ENCODE measurements at regions not wholly inside any gene's neighbourhood (a gene's known extent, or its start where the extent isn't known, plus 50 kb on each side); places are given as distances from the start of the nearest gene placed in this dataset.

- no peak for DNase-seq (ENCODE audit: low read depth)
These were observed 99.5 kb downstream of the FAM76B start for GRCh38 chr11:95690100-95690499.

- no peak for DNase-seq (ENCODE audit: low read depth)
These were observed 100.9 kb downstream of the FAM76B start for GRCh38 chr11:95688501-95689222.

- DNase-seq (ENCODE audit: low read depth): no peak
These were observed 101.6 kb downstream of the FAM76B start for GRCh38 chr11:95688015-95688414.

GRCh38 chr11:95686265-95686664, 103.3 kb downstream of the FAM76B start:
- DNase-seq (ENCODE audit: low read depth): no peak

- no peak for DNase-seq (ENCODE audit: low read depth)
These were observed 104.9 kb downstream of the FAM76B start for GRCh38 chr11:95684701-95685100.

GRCh38 chr11:95684170-95684569, 105.4 kb downstream of the FAM76B start:
- DNase-seq (ENCODE audit: low read depth): no peak

GRCh38 chr11:95682552-95682951, 107.0 kb downstream of the FAM76B start:
- no peak for DNase-seq (ENCODE audit: low read depth)

GRCh38 chr11:95680169-95680929, 109.2 kb downstream of the FAM76B start:
- no peak for DNase-seq (ENCODE audit: low read depth)

- no peak for DNase-seq (ENCODE audit: low read depth)
These were observed 110.6 kb downstream of the FAM76B start for GRCh38 chr11:95678988-95679387.

GRCh38 chr11:95676308-95676707, 113.3 kb downstream of the FAM76B start:
- no peak for DNase-seq (ENCODE audit: low read depth)

- no peak for DNase-seq (ENCODE audit: low read depth)
These were observed 114.0 kb downstream of the FAM76B start for GRCh38 chr11:95675585-95675984.

GRCh38 chr11:95674657-95675358, 114.8 kb downstream of the FAM76B start:
- no peak for DNase-seq (ENCODE audit: low read depth)

- no peak for DNase-seq (ENCODE audit: low read depth)
These were observed 117.8 kb downstream of the FAM76B start for GRCh38 chr11:95671768-95672167.

- no peak for DNase-seq (ENCODE audit: low read depth)
These were observed 121.5 kb downstream of the FAM76B start for GRCh38 chr11:95668131-95668530.

- no peak for DNase-seq (ENCODE audit: low read depth)
These were observed 128.4 kb downstream of the FAM76B start for GRCh38 chr11:95661162-95661561.

GRCh38 chr11:95660038-95660437, 129.5 kb downstream of the FAM76B start:
- DNase-seq (ENCODE audit: low read depth): no peak

- DNase-seq (ENCODE audit: low read depth): no peak
These were observed 130.5 kb downstream of the FAM76B start for GRCh38 chr11:95659088-95659487.

- DNase-seq (ENCODE audit: low read depth): no peak
These were observed 134.0 kb downstream of the FAM76B start for GRCh38 chr11:95655536-95655935.

- DNase-seq (ENCODE audit: low read depth): no peak
These were observed 135.9 kb downstream of the FAM76B start for GRCh38 chr11:95653680-95654079.

- no peak for DNase-seq (ENCODE audit: low read depth)
These were observed 136.5 kb downstream of the FAM76B start for GRCh38 chr11:95653099-95653498.

GRCh38 chr11:95652002-95652472, 137.5 kb downstream of the FAM76B start:
- DNase-seq (ENCODE audit: low read depth): no peak

GRCh38 chr11:95650276-95650675, 139.3 kb downstream of the FAM76B start:
- DNase-seq (ENCODE audit: low read depth): no peak

- no peak for DNase-seq (ENCODE audit: low read depth)
These were observed 141.7 kb downstream of the FAM76B start for GRCh38 chr11:95647871-95648270.

Measured in activated T-cell treated with anti-CD3 and anti-CD28 coated beads for 1 hour (primary cell).